NCI-H526 (cell line): ENCODE measurements at regions not wholly inside any gene's neighbourhood (a gene's known extent, or its start where the extent isn't known, plus 50 kb on each side); places are given as distances from the start of the nearest gene placed in this dataset.
"Not testable (repeated sequence)": the region's sequence is repeated elsewhere in the genome, so short reads cannot be mapped to it uniquely, and the experiment has no call there.

Experiments
- DNase-seq, 2 experiments: peaks; one replicate each; lab custom pipeline; 2025; lab: John Stamatoyannopoulos, UW

GRCh38 chr1:60949826-60950197 is 132.5 kb upstream of the NFIA start:
- no peak for DNase-seq

DNA sequence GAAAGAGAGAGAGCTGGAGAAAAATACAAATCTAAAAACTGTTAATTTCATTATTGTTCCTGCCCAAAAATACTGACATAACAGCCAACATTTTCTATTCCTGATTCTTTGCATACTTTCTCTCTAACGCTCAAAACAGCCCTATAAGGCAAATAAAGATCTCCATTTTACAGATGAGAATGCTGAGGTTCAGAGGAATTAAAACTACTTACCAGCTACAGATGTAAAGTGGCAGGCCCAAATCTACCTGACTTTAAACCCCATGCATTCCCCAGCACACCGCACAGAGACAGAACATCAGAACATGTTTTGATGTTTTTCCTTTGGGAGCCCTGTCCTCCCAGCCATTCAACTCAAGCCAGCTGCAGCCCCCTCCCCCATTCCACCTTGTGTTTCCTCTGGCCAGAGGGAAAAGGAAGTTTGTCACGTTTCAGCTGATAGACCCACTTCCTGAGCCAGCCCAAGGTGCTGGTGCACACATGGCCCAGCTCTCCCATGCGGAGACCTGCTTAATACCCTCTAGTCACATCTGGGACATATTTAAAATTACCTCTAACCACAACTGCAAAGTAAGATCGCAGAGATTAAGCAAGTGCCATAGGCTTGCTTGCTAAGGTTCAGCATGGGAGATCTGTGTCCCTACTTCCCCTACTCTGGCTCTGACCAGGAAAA is 133.1 kb upstream of the NFIA start:
- DNase-seq = no peak

- DNase-seq = no peak
These were observed 133.9 kb upstream of the NFIA start for GRCh38 chr1:60948486-60948885.

- no peak for DNase-seq
These were observed 135.0 kb upstream of the NFIA start for GRCh38 chr1:60947367-60947766.

- DNase-seq = no peak
These were observed 139.3 kb upstream of the NFIA start for GRCh38 chr1:60942896-60943638.

DNA sequence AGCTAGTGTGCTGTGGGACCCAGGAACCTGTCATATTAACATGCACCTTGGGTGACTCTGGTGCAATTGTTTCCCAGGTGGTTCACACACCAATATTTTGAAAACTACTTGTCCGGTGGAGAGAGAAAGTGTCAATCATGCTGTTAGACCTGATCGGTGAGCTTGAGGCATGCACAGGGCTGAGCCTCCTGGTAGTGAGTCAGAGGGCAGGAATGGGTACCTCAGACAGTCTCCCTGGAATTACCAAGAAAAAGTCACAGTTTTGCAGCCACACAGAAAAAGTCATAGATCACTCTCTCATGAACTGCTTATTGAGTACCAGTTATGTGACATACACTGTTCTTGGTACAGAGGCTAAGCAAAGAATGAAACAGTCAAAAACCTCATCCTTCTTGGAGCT is 140.1 kb upstream of the NFIA start:
- DNase-seq = no peak

GRCh38 chr1:60940685-60941084 is 141.7 kb upstream of the NFIA start:
- DNase-seq = not testable (repeated sequence)

DNA sequence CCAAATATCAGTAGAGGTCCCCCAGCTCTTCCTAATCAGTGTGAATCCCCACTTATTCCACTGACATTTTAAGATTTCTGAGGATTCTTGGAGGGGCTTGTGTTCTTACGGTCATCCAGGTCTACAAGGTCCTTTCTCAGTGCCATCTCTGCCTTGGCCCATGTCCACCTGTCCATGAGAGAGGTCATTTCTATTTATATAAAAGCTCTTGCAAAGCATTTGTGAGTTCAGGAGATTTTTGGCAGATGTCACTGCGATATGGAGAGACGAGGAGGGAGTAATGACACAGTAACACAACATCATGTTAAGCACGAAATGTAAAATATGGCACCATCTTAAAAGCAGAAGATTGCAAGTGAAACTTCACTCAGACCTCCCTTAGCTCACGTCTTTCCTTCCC is 144.6 kb upstream of the NFIA start:
- DNase-seq = no peak

DNA sequence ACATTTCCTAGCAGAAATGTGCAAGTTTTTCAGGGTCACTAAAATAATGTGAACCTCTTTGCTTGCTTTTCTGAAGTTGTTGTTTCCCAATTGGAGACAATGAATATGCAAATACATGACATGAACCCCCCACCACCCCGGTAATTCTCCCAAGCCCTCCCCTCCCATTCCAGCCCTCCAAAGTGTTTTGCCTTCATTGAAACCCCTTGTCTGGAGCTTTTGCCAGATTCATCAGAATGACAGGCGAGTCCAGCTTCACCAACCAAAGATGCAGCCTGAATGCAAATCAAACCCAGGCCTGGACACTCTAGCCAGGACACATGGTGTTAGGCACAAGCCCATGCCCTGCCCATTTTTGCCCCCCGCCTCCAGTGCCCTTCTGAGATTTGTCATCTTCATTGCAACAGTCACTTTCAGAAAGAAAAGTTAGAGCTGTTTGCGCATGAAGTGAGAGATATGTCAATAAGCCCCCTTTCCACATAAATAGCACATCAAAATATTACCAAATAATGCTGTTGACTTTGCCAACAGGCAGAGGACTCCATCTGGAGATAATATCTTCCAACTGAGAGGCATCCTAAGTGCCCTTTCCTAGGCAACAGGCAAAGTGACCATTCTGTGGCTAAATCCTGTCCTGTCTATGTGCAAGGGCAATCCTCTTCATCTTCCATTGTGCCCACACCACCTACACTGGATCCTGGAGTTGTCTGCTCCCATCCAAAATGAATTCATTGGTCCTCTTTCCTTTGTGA is 145.6 kb upstream of the NFIA start:
- no peak for DNase-seq

GRCh38 chr1:60936163-60936562 is 146.2 kb upstream of the NFIA start:
- DNase-seq = no peak

GRCh38 chr1:60935599-60936110 is 146.7 kb upstream of the NFIA start:
- DNase-seq = no peak

DNA sequence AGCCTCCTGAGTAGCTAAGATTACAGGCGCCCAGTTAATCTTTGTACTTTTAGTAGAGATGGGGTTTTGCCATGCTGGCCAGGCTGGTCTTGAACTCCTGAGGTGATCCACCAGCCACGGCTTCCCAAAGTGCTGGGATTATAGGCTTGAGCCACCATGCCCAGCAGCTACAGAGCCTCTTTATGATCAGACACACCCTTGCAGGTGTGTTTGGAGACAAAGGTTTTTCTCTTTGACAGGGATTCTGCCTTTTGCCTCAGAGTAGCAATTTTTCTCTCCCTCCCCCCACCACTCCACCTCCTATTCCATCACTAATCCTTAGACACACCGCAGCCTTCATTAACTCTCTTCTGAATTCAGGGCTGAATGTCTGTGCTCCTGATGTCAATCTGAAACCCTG is 152.2 kb upstream of the NFIA start:
- no peak for DNase-seq

GRCh38 chr1:60924964-60925798 is 157.2 kb upstream of the NFIA start:
- no peak for DNase-seq

DNA sequence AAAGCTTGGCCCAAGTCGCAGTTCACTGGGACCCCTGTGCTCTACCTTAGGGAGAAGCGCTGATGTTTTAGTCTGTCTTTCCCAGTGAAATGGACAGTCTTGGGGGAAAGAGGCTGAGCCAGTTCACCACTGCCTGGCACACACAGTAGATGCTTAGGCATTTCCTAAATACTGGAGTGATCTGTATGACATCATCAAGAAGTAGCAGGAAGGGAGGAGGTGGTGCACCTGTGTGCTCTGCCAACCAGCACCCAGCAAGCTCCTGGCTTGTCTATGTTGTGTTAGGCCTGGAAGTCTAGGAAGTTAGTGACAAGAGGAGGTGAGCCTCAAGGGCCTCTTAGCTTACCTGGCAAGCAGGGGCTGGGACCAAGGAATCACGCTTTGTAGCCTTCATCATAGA is 158.2 kb upstream of the NFIA start:
- DNase-seq = no peak

DNA sequence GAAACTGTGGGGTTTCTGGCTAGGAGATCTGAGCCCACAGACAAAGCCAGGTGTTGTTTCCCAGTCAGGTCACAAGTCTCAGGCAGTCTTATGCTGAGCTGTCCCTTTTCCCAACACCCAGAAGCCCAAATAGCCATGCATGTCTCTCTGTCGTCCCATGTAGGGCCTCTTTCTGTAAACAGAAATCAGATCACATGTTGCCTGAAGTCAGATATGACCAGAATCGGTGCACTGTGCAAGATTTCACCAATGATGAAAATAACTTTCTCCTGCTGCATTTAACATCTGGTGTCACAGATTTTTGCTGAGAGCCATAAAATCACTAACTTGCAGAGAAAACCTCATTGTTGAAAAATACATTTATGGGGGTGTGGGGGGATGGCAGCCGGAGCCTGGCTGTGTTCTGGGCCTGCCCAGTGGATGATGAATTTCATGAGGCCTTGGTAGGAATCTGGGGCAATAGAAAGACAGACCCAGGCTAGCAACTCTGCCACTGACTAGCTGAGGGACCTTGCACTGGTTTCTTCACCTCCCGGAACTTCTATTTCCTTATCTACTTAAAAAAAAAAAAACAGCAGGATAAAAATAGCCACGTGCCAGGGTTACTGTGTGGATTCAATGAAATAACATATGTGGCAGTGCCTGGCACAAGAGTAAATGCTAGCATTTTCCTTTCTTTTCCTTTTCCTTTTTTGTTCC is 158.8 kb upstream of the NFIA start:
- DNase-seq = no peak

DNA sequence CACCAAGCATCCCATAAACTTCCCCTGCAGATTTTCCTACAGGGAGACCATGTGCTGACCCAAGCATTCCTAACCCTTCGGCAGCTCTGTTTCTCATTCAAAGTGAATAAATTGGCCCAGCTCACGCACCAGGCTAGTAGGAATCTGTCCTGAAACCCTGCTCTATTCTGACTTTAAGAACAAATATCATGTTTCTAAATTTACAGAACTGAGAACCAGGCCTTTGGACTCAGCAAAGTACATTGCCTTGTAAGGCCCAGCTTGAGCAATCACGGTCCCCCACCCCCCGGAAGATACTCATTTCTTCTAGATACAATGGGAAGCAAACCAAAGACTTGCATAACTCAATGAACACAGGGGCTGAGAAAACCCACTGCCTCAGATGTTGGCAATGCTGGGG is 160.1 kb upstream of the NFIA start:
- no peak for DNase-seq

DNA sequence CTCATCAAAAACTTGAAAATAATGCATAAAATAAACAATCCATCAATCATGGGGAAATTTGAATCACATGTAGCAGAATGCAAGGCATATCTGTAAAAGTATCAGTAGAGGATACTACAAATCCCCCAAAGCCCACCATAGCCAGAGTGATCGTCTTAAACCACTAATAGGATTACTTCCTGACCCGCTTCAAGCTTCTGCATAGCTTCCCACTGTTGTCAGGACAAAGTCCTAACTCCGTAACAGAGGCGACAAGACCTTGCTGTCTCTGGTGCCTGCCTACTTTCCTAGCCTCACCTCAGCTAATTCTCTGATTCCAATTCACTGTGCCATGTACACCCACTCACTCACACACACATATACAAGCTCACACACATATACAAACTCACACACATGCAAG is 161.2 kb upstream of the NFIA start:
- no peak for DNase-seq

- DNase-seq = no peak
These were observed 161.8 kb upstream of the NFIA start for GRCh38 chr1:60920561-60920960.

DNA sequence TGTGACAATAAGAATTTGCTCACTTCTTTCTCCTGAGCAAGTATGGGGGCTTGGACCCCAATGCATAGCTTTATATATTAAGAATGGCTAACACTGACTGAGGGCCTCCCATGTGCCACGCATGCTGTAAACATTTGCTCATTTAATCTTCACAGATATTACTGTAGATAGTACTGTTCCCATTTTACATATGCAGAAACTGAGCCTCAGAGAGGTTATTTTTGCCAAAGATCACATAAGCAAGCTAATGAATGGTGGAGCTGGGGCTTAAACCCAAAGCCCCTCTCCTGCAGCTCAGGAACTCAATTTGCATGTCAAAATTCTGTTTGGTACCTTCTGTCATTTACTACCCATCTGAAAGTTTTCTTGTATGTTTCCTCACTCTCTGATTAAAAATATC is 163.5 kb upstream of the NFIA start:
- no peak for DNase-seq

- DNase-seq = no peak
These were observed 165.5 kb upstream of the NFIA start for GRCh38 chr1:60916906-60917305.

- no peak for DNase-seq
These were observed 166.2 kb upstream of the NFIA start for GRCh38 chr1:60916199-60916598.
